Neural cell (in vitro differentiated cells): ENCODE measurements at regions not wholly inside any gene's neighbourhood (a gene's known extent, or its start where the extent isn't known, plus 50 kb on each side); places are given as distances from the start of the nearest gene placed in this dataset.

ENCODE experiments used
- EP300 ChIP-seq: fragments of 450-650 bp; conservative IDR thresholded peaks from 2 replicates; pipeline ENCODE4 v1.6.1; 2014; ENCODE audit warnings: antibody characterized with exemption, mild to moderate bottlenecking, moderate library complexity; ENCODE audit not compliant: poor library complexity, severe bottlenecking
- EZH2 ChIP-seq: fragments of 200-600, 300-800 bp; shearing (Covaris generic), sonication (generic); IDR thresholded peaks from 2 replicates; pipeline ENCODE4 v1.6.1; 2014; ENCODE audit warnings: antibody characterized with exemption, low read length, borderline replicate concordance, mild to moderate bottlenecking; ENCODE audit not compliant: insufficient read depth, poor library complexity, severe bottlenecking
- MXI1 ChIP-seq: fragments of 450-650 bp; conservative IDR thresholded peaks from 2 replicates; pipeline ENCODE4 v1.6.1; 2014; ENCODE audit warnings: antibody characterized with exemption, mild to moderate bottlenecking; ENCODE audit not compliant: poor library complexity, severe bottlenecking
- POLR2AphosphoS5 ChIP-seq: IDR thresholded peaks from 2 replicates; pipeline ENCODE4 v1.6.1; 2012
- RAD21 ChIP-seq: fragments of 450-650 bp; conservative IDR thresholded peaks from 2 replicates; pipeline ENCODE4 v1.6.1; 2014; ENCODE audit warnings: antibody characterized with exemption, mild to moderate bottlenecking, moderate library complexity
- TAF1 ChIP-seq: IDR thresholded peaks from 2 replicates; pipeline ENCODE4 v1.6.1; 2012; ENCODE audit warnings: low read depth
- TF ChIP-seq, protein P1 (sequence below): fragments of 450-650 bp; IDR thresholded peaks from 2 replicates; pipeline ENCODE4 v1.5.1; 2014; ENCODE audit warnings: antibody characterized with exemption, mild to moderate bottlenecking, moderate library complexity; ENCODE audit not compliant: poor library complexity, severe bottlenecking
- TF ChIP-seq, protein P2 (sequence below): IDR thresholded peaks from 2 replicates; pipeline ENCODE4 v1.6.1; 2012; ENCODE audit warnings: borderline replicate concordance

DNA sequence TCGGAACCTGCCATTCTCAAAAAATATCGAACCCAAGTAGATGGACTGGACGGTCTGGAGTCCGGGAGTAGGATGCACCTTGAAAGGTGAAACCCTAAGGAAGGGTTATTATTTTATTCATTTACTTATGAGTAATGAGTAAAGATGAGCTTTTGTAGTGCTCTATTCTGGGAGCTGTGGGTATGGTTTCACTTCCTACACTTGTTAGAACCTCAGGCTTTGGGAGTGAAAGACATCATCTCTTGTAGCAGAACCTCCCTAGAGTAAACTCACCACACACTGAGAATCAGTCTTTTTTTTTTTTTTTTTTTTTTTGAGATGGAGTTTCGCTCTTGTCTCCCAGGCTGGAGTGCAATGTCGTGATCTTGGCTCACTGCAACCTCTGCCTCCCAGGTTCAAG is 389.4 kb upstream of the AUTS2 start:
- TF ChIP-seq, protein P1, sequence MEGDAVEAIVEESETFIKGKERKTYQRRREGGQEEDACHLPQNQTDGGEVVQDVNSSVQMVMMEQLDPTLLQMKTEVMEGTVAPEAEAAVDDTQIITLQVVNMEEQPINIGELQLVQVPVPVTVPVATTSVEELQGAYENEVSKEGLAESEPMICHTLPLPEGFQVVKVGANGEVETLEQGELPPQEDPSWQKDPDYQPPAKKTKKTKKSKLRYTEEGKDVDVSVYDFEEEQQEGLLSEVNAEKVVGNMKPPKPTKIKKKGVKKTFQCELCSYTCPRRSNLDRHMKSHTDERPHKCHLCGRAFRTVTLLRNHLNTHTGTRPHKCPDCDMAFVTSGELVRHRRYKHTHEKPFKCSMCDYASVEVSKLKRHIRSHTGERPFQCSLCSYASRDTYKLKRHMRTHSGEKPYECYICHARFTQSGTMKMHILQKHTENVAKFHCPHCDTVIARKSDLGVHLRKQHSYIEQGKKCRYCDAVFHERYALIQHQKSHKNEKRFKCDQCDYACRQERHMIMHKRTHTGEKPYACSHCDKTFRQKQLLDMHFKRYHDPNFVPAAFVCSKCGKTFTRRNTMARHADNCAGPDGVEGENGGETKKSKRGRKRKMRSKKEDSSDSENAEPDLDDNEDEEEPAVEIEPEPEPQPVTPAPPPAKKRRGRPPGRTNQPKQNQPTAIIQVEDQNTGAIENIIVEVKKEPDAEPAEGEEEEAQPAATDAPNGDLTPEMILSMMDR: no peak
- no peak for TF ChIP-seq MXI1
- TF ChIP-seq TAF1: no peak
- TF ChIP-seq POLR2AphosphoS5: no peak
- TF ChIP-seq EZH2: no peak
- no peak for TF ChIP-seq RAD21
- TF ChIP-seq, protein P2, sequence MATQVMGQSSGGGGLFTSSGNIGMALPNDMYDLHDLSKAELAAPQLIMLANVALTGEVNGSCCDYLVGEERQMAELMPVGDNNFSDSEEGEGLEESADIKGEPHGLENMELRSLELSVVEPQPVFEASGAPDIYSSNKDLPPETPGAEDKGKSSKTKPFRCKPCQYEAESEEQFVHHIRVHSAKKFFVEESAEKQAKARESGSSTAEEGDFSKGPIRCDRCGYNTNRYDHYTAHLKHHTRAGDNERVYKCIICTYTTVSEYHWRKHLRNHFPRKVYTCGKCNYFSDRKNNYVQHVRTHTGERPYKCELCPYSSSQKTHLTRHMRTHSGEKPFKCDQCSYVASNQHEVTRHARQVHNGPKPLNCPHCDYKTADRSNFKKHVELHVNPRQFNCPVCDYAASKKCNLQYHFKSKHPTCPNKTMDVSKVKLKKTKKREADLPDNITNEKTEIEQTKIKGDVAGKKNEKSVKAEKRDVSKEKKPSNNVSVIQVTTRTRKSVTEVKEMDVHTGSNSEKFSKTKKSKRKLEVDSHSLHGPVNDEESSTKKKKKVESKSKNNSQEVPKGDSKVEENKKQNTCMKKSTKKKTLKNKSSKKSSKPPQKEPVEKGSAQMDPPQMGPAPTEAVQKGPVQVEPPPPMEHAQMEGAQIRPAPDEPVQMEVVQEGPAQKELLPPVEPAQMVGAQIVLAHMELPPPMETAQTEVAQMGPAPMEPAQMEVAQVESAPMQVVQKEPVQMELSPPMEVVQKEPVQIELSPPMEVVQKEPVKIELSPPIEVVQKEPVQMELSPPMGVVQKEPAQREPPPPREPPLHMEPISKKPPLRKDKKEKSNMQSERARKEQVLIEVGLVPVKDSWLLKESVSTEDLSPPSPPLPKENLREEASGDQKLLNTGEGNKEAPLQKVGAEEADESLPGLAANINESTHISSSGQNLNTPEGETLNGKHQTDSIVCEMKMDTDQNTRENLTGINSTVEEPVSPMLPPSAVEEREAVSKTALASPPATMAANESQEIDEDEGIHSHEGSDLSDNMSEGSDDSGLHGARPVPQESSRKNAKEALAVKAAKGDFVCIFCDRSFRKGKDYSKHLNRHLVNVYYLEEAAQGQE: no peak
- TF ChIP-seq EP300: no peak
